AG09319 (cell line): ENCODE measurements at regions not wholly inside any gene's neighbourhood (a gene's known extent, or its start where the extent isn't known, plus 50 kb on each side); places are given as distances from the start of the nearest gene placed in this dataset.

ENCODE experiments used
- DNase-seq: peaks from one replicate; pipeline ENCODE4 v3.0.0-alpha.2; 2010; ENCODE audit warnings: low read depth; ENCODE audit errors: extremely low read depth
- TF ChIP-seq, protein P1 (sequence below): IDR thresholded peaks from 2 replicates; pipeline ENCODE4 v1.5.1; 2011; ENCODE audit warnings: low read depth, mild to moderate bottlenecking, inconsistent platforms, low read length, moderate library complexity

DNA sequence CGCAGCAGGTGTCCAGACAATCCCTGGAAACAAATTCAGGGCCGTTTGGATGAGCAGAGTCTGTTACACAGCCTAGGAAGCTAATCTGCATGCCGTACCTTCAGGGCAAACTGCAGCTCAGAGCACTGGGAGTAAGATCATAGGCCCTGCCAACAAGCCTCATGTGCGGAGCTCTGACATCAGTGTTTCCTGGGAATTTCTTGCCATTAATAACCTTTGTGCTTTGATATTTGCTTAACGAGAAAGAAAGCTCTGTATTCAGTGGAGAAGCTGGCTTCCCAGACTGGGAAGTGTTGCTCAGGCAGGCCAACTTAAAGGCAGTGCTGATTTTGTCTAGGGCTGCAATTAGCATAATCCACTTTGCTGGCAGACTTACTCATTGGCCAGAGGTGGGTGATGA is 116.1 kb upstream of the KLHL25 start:
- TF ChIP-seq, protein P1, sequence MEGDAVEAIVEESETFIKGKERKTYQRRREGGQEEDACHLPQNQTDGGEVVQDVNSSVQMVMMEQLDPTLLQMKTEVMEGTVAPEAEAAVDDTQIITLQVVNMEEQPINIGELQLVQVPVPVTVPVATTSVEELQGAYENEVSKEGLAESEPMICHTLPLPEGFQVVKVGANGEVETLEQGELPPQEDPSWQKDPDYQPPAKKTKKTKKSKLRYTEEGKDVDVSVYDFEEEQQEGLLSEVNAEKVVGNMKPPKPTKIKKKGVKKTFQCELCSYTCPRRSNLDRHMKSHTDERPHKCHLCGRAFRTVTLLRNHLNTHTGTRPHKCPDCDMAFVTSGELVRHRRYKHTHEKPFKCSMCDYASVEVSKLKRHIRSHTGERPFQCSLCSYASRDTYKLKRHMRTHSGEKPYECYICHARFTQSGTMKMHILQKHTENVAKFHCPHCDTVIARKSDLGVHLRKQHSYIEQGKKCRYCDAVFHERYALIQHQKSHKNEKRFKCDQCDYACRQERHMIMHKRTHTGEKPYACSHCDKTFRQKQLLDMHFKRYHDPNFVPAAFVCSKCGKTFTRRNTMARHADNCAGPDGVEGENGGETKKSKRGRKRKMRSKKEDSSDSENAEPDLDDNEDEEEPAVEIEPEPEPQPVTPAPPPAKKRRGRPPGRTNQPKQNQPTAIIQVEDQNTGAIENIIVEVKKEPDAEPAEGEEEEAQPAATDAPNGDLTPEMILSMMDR = no peak
- DNase-seq = no peak

DNA sequence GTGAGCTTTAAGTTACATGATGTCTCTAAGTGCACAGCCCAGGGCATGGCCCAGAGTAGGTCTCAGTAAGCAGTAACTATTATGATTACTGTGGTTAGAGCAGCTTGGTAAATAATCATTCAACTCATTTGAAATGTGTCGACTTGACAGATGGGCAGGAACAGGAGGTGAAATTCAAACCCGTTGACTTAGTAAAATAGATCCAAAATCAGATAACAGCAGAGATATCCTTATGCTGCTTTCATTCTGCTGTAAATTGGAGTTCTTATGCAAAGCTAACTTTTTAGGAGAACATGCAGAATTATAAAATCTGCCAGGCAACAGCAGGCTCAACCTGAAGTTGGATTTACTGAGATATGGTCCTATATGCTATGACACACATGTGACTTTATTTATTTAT is 118.7 kb upstream of the KLHL25 start:
- no peak for DNase-seq
- TF ChIP-seq, protein P1 = no peak

DNA sequence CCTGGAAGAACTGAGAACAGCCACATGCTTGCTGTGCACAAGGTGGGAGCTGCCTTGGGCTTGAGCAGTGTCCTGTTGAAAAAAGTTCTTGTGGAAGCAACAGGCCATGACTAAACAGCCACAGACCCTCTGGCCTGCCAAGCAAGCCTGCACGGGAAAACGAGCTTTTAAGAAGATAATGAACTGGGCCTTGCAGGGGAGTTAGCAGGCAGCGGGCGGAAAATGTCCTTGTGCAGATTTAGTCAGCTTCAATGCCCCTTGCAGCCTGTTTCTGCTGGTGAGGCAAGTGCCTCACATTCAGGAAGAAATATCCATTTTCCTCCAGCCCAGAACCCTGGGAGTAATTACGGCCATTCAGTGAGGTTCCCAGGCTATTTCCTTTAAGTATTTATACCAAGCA is 126.2 kb upstream of the KLHL25 start:
- no peak for DNase-seq
- TF ChIP-seq, protein P1 = no peak

DNA sequence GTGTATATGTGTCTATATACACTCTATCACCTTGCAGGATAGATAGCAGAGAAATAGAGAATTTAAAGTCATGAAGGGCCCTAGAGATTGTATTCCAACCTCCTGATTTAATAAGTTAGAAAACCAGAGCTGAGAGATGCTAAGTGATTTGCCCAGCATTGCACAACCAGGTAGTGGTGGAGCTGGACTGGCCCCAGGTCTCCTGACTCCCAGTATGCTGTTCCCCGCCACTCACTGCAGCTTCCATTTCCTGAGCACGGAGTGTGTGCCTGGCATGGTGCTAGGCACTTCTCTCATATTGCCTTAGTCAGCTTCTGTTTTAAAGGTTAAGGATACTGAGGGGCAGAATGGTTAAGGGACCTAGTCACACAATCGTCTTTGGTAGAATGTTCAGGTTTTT is 129.4 kb upstream of the KLHL25 start:
- no peak for DNase-seq
- TF ChIP-seq, protein P1 = no peak

DNA sequence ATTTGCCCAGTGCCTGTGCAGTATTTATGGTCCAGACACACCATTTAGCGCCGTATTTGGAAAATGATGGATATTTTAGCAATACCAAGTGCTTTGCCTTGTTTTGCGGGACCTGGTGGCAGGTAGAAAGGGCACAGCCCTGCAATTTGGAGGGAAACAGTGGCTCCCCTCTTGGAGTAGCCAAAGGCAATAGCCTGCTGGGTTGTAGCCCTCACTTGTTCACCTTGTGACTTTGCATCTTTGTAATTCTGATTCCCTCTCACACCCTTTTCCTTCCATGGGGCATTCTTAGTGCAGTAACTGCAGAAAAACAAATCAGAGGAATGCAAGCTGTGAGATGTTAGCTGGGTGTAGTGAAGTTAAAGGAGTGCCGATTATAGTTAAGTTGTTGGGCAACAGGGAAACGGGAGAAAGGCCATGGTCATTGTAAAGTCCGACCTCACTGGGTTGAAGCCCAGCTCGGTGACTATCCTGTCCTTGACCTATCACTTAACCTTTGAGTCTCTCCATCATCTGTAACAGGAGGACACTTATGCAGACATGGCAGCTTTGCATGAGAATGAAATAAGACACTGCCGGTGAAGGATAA is 131.0 kb upstream of the KLHL25 start:
- TF ChIP-seq, protein P1 = no peak
- no peak for DNase-seq

DNA sequence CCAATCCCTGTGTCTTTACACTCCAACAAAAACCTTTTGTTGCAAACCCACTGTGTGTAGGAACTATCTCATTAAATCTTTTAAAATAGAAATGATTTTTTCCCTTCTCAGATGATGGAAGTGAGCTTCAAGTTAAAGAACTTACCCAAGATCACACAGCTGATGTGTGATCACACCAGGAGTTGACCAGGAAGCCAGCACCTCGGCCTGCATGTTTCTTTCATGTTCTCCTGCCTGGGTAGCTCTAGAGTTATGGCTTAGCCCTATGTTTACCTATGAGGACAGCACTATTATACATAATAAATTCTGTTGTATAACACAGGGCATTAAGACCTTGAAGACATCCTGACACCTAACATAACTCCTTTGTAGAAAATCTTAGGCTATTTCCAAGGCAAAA is 132.1 kb upstream of the KLHL25 start:
- no peak for DNase-seq
- TF ChIP-seq, protein P1 = no peak

DNA sequence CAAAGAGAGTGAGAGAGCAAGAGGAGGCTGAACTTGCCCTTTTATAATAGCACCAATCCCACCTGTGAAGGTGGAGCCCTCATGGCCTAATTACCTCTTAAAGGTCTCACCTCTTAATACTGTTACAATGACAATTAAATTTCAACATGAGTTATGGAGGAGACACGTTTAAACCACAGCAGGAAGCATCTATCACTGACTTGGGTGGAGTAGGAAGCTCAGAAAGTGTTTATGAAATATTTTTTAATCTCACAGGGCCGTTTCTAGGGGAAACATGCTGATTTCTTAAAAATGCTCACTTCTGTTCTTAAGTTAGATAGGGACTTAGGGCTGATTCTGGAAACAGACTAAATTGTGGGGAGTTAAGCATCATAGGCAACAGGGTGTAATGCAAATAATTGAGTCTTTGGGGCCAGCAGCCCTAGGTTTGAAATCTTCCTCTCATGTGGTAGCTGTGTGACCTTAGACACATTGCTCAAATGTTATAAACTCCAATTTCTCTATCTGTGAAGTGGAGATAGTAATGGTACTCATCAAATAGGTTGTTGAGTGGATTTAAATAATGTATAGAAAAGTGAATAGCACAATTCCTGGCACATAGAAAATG is 133.3 kb upstream of the KLHL25 start:
- no peak for DNase-seq
- TF ChIP-seq, protein P1 = no peak
